ENCODE measurements at regions not wholly inside any gene's neighbourhood (a gene's known extent, or its start where the extent isn't known, plus 50 kb on each side); places are given as distances from the start of the nearest gene placed in this dataset.
"Not testable (repeated sequence)": the region's sequence is repeated elsewhere in the genome, so short reads cannot be mapped to it uniquely, and the experiment has no call there.

GRCh38 chr2:235421618-235422017, 72.2 kb upstream of the AGAP1 start:
- no peak for DNase-seq (ENCODE audit: low spot score)
- in situ Hi-C loops (cut with MboI; ENCODE audit: low pct_unique_long_range_greater_than_20kb, low sequenced_read_pairs, unreplicated experiment), result no loop called here
- no peak for TF ChIP-seq CTCF (IDR thresholded peaks at IDR 0.05; ENCODE audit: extremely low read depth, insufficient read depth, missing control alignments)

- DNase-seq (ENCODE audit: low spot score), result no peak
- TF ChIP-seq CTCF (IDR thresholded peaks at IDR 0.05; ENCODE audit: extremely low read depth, insufficient read depth, missing control alignments), result no peak
- in situ Hi-C loops (cut with MboI; ENCODE audit: low pct_unique_long_range_greater_than_20kb, low sequenced_read_pairs, unreplicated experiment), result no loop called here
Observed at GRCh38 chr2:235430366-235431083, 63.3 kb upstream of the AGAP1 start.

DNA sequence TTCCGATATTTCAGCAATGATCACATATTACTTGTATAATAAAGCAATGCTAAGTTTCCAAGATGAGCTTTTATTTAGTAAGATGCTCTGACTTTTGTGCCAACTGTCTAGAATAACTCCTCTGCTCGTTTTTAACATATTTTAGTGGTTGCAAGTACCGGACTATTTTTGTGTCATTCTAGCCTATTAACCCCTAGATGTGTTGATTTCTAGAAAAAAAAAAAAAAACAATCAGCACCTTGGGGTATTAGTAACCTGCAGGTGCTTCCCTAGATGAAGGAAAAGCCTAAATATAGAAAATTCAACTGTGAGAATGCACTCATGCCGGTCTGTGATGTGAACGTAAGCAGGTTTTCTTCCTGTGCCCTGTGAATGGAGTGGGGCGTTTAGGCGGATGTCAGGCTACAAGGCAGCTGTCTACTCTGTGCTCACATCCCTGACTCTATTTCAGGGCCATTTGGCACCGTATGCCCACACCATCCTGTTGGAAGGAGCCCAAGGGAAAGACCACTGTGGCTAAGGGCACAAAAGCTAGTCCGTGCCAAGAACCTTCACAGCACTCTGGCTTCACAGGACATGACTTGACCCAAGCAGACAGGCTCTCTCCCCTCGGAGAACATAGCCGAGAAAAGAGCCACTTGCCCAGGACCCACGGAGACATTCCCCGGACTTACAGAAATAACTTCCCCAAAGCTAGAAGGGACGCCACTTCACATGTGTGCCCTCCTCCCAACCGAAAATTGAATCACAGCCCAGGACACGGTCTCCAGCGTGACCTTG, 60.9 kb upstream of the AGAP1 start:
- in situ Hi-C loops (cut with MboI; ENCODE audit: low pct_unique_long_range_greater_than_20kb, low sequenced_read_pairs, unreplicated experiment), result no loop called here
- no peak for TF ChIP-seq CTCF (IDR thresholded peaks at IDR 0.05; ENCODE audit: extremely low read depth, insufficient read depth, missing control alignments)
- no peak for DNase-seq (ENCODE audit: low spot score)

- in situ Hi-C loops (cut with MboI; ENCODE audit: low pct_unique_long_range_greater_than_20kb, low sequenced_read_pairs, unreplicated experiment), result no loop called here
- DNase-seq (ENCODE audit: low spot score), result no peak
- TF ChIP-seq CTCF (IDR thresholded peaks at IDR 0.05; ENCODE audit: extremely low read depth, insufficient read depth, missing control alignments), result no peak
Observed at GRCh38 chr2:235433860-235434259, 60.0 kb upstream of the AGAP1 start.

GRCh38 chr2:235439959-235440662, 53.7 kb upstream of the AGAP1 start:
- in situ Hi-C loops (cut with MboI; ENCODE audit: low pct_unique_long_range_greater_than_20kb, low sequenced_read_pairs, unreplicated experiment), result no loop called here
- DNase-seq (ENCODE audit: low spot score), result no peak
- TF ChIP-seq CTCF (IDR thresholded peaks at IDR 0.05; ENCODE audit: extremely low read depth, insufficient read depth, missing control alignments), result no peak

GRCh38 chr2:235443580-235443979, 50.3 kb upstream of the AGAP1 start:
- in situ Hi-C loops (cut with MboI; ENCODE audit: low pct_unique_long_range_greater_than_20kb, low sequenced_read_pairs, unreplicated experiment); DNase-seq (ENCODE audit: low spot score): not testable (repeated sequence)

Data from GM13977 (cell line).